GM19240 (cell line): ENCODE measurements at regions not wholly inside any gene's neighbourhood (a gene's known extent, or its start where the extent isn't known, plus 50 kb on each side); places are given as distances from the start of the nearest gene placed in this dataset.
"Not testable (repeated sequence)": the region's sequence is repeated elsewhere in the genome, so short reads cannot be mapped to it uniquely, and the experiment has no call there.

ENCODE experiments used
- DNase-seq: peaks from one replicate; pipeline ENCODE4 v3.0.0; 2011; ENCODE audit warnings: low spot score; ENCODE audit not compliant: insufficient read length

GRCh38 chr3:11739706-11740105, 96.0 kb upstream of the VGLL4 start:
- no peak for DNase-seq

DNA sequence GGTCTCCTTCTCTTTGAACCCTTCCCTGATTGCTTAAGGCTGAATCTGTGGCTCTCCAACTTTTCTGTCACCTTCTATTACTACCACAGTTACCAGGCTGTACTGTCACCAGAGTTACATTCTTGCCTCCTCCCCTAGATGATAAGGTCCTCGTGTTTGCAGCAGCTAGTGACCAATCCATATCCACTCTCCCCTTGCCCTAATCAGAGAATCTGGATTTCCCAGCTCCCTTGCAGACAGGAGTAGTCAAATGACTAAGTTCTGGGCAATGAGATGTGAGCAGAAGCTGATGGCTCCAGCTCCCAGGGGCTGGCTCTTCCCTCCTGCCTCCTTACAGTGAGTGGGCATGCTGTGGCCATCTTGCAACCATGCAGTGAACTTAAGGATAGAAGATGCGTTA, 95.4 kb upstream of the VGLL4 start:
- no peak for DNase-seq

- no peak for DNase-seq
These were observed 94.0 kb upstream of the VGLL4 start for GRCh38 chr3:11737742-11738141.

DNA sequence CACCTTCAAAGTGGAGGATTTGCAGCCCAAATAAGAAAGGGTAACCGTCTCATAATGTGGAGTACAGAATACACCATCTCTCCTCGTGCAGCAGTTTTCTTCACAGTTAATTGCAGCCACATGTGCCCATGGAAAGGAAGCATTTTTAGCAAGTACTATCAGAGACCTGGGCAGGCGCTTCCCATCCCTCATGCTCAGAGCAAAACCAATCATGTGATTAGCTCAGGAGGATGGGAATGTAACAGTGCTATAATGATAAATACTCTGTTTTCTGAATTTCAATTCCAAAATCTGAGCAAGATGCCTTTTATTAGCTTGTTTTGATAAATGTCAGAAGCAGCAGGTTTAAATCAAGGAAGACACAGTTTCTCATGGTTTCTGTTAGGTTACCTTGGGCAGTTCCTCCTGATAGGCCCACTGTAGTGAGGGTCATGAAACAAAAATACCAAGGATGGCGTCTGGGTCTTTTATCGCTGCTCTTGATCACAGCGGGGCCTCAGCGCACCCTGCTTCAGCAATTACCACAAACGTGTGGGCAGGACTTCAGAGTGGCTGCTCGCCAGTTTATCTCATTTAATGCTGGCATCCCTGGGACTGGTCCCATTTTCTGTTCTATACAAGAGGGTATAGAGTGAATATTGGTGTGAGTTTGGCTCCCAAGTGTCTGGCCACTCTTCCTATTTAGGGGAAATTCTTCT, 92.6 kb upstream of the VGLL4 start:
- no peak for DNase-seq

DNA sequence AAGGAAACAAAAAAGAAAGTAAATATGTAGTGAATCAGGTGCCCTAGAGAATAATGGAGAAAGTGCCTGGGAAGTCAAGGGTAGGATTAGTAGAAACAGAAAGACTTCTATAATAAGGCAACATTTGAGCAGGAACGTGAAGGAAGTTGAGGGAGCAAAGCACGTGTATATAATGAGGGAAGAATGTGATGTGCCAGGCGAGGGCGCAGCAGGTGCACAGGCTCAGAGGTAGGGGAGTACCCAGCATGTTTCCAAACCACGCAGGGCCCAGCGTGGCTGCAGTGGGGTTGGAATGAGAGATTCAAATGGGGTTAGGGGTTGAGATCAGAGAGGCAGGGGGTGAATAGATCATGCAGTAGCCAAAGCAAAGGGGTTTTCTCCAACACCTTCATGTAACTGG, 91.9 kb upstream of the VGLL4 start:
- DNase-seq: no peak

GRCh38 chr3:11735111-11735510, 91.4 kb upstream of the VGLL4 start:
- not testable (repeated sequence) for DNase-seq

GRCh38 chr3:11733914-11734313, 90.2 kb upstream of the VGLL4 start:
- DNase-seq: no peak

DNA sequence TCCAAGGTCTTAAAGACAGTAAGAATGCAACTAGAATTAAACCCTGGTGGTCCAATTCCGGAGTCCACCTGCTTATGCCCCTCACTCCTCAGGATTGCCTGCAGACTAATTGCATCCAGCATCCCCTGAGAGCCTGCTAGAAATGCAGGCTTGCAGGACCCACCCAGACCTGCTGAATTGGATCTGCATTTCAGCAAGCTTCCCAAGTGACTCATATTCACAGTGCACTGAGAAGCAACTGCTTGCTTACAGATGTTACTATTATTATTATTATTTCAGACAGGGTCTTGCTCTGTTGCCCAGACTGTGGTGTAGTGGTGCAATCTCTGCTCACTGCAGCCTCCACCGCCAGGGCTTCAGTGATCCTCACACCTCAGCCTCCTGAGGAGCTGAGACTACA, 83.5 kb upstream of the VGLL4 start:
- no peak for DNase-seq

- no peak for DNase-seq
These were observed 82.4 kb upstream of the VGLL4 start for GRCh38 chr3:11726146-11726545.

DNA sequence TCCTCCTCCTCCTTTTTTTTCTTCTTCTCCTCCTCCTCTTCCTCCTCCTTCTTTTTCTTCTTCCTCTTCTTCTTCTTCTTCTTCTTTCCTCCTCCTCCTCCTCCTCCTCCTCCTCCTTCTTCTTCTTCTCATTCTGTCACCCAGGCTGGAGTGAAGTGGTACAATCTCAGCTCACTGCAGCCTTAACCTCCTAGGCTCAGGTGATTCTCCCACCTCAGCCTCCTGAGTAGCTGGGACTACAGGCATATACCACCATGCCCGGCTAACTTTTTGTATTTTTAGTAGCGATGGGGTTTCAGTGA, 81.6 kb upstream of the VGLL4 start:
- DNase-seq: not testable (repeated sequence)

DNA sequence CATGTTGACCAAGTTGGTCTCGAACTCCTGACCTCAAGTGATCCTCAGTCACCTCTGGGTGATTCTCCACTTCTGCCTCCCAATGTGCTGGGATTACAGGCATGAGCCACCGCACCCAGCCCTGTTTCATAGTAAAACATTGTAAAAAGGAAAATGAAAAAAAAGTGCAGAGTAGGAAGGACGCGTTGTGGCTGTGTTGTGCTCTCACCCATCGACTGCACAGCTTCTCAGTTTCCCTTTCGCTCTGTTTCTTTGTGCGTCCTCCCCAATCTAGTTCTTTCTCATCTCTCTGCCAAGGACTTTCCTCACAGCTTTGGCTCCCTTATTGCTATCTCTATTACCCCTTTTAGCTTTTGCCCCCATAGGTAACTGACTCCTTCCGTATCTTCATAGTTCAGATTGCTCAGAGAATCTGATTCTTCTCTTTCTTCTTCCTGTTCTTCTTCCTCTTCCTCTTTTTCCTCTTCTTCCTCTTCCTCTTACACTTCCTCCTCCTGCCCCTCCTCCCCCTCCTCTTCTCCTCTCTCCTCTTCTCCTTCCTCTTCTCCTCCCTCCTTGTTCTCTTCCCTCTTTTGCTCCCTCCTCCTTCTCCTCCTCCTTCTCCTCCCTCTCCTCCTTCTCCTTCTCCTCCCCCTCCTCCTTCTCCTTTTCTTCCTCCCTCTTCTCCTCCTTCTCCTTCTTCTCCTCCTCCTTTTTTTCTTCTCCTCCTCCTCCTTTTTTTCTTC, 81.1 kb upstream of the VGLL4 start:
- peak; percentile 60 for DNase-seq

DNA sequence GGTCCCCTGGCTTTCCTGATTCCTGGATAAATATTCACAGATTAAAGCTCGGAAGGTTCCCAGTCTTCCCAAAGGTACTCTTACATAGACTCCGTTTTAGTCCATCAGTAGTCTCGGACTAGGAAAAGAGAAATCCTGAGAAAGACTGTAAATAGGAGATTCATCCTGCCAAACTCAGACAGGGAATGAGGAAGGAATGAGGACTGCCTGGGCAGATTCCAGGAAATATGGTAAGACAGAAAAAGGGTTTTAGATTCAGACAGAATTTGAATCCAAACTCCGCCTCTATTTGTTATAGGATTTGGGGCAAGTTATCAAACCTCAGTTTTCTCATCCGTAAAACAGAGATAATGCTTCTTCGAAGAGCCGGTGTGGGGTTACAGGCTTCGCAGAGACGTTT, 77.8 kb upstream of the VGLL4 start:
- no peak for DNase-seq

DNA sequence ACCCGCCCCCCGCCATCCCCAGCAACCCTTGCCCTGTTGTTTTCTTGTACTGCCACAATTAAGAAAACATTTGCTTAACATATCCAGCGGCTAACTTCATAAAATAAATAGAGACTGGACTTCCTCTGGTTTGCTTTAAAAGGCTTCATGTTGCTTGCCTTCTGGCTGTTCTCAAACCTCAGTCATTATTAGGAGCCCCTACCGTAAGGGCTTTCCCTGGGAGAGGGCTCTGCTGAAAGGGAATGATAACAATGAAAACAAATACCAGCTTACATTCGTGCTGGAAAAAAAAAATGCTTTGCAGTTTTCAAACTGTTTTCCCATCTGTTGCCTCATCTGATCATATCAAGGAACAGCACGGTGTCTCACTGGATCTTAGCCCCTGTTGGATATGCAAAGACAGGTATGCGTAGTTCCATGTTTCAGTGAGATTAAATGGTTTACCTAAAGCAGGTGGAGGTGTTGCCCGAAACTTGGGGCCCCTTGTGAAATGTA, 77.2 kb upstream of the VGLL4 start:
- no peak for DNase-seq

GRCh38 chr3:11720304-11720898, 76.7 kb upstream of the VGLL4 start:
- DNase-seq: no peak

GRCh38 chr3:11719406-11720303, 75.9 kb upstream of the VGLL4 start:
- peak; percentile 44 for DNase-seq

DNA sequence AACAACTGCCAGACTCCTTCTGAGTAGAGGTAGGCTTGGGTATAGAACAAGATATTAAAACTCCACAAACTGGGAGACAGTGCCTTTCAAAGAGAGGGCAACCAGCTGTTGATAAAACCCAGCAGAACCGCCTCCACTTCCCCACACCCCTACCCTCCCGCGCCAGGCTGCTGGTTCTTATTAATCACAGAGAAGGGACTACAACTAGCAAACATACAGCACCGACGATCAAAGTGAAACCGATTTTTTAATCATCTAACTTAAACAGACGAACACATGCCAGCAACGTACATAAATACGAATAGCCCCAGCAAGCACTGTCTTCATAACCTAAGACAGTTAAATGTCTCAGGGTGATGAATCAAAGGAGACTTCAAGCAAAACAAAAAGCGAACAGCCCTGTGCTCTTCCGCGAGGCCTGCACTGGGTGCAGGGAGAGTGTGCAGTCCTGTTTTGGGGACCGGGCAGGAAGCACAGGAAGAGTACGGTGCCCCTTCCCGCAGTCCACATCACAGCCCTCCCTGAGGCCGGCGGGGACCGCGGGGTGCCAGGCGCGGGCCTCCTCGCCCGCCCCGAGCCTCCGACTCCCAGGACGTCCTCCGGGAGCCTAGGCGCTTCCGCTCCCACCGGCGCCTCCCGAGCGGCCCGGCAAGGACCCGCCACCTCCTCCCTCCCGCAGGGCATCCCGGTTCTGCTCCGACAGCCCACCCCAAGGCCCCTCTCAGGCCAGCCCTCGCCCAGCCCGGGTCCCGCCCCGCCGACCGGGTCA, 75.1 kb upstream of the VGLL4 start:
- DNase-seq: peak; percentile 35

DNA sequence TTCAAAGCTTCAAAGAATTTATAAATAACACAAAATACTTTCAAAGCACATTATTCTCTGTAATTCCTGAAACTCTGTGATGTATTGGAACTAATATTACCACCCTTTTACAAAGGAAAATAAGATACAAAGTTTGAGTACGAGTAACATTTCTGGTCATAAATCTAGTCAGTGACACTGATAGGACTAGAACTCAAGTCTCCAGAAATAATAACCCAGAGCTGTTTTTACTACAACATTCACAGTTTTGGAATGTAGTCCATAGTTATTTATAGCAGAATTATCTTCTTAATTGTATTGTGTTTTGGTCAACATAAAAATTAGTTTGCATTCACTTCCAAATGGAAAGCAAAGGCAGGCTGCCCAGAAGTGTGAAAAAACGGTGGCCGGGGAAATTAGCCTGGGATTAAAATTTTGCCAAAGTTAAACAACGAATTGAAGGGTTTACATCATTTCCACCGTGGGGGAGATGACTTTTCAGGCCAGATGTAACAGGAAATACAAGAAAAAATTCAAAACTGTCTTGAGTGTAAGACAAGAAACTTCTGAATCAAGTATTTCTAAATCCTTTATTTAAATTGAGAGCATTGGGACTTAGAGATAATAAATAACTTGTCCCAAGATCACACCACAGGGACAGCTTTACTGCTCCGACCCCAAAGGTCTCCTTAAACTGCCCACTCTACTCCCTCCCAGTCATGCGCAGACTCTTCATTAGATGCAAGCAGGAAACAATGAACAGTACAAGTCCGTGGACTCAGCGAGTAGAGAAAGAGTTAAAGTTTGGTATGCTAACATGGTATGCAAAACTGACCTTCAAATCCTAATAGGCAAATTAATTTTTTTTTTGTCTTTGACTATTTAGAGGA, 74.3 kb upstream of the VGLL4 start:
- DNase-seq: no peak

DNA sequence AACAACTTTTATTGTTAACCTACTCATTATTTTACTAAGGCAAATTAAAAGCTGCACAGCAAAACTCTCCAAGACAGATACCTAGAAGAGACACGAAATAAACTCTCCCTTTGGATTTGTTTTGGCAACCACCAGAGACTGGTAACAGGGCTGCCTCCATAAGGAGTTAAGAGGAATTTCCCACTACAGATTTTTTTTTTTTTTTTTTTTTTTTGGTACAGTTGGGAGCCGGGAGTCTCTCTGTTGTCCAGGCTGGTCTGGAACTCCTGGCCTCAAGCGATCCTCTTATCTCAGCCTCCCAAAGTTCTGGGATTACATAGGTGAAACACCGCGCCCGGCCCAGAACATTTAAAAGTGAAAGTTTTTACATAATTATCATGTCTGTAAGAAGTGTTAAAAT, 73.6 kb upstream of the VGLL4 start:
- no peak for DNase-seq

- DNase-seq: no peak
These were observed 73.0 kb upstream of the VGLL4 start for GRCh38 chr3:11716573-11717290.
